WTC11 (cell line): ENCODE measurements at regions not wholly inside any gene's neighbourhood (a gene's known extent, or its start where the extent isn't known, plus 50 kb on each side); places are given as distances from the start of the nearest gene placed in this dataset.

ENCODE experiments used
- CTCF ChIP-seq: fragments of 200-600 bp; IDR thresholded peaks from 2 replicates; pipeline ENCODE4 v1.8.0; 2022; ENCODE audit warnings: antibody characterized with exemption
- PREB ChIP-seq: sonication (generic); formaldehyde crosslinking; IDR thresholded peaks from 2 replicates; pipeline ENCODE4 v1.8.1; 2022; ENCODE audit warnings: mild to moderate bottlenecking, missing genetic modification reagents, moderate library complexity, borderline replicate concordance
- TP53 ChIP-seq: sonication (generic); formaldehyde crosslinking; IDR thresholded peaks from 2 replicates; pipeline ENCODE4 v1.8.1; 2023; ENCODE audit warnings: mild to moderate bottlenecking, missing genetic modification reagents
- TF ChIP-seq, protein P1 (sequence below): sonication (generic); formaldehyde crosslinking; conservative IDR thresholded peaks from 2 replicates; pipeline ENCODE4 v1.8.1; 2023; ENCODE audit warnings: mild to moderate bottlenecking, low read depth, missing genetic modification reagents, moderate library complexity

- TF ChIP-seq, protein P1, sequence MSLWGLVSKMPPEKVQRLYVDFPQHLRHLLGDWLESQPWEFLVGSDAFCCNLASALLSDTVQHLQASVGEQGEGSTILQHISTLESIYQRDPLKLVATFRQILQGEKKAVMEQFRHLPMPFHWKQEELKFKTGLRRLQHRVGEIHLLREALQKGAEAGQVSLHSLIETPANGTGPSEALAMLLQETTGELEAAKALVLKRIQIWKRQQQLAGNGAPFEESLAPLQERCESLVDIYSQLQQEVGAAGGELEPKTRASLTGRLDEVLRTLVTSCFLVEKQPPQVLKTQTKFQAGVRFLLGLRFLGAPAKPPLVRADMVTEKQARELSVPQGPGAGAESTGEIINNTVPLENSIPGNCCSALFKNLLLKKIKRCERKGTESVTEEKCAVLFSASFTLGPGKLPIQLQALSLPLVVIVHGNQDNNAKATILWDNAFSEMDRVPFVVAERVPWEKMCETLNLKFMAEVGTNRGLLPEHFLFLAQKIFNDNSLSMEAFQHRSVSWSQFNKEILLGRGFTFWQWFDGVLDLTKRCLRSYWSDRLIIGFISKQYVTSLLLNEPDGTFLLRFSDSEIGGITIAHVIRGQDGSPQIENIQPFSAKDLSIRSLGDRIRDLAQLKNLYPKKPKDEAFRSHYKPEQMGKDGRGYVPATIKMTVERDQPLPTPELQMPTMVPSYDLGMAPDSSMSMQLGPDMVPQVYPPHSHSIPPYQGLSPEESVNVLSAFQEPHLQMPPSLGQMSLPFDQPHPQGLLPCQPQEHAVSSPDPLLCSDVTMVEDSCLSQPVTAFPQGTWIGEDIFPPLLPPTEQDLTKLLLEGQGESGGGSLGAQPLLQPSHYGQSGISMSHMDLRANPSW (CRISPR knock-in tag) = no peak
- no peak for TF ChIP-seq TP53
- TF ChIP-seq PREB (CRISPR knock-in tag) = no peak
- TF ChIP-seq CTCF = no peak
Measured at GRCh38 chr11:119875841-119876600, 147.0 kb upstream of the NECTIN1 start.
